ENCODE measurements at regions not wholly inside any gene's neighbourhood (a gene's known extent, or its start where the extent isn't known, plus 50 kb on each side); places are given as distances from the start of the nearest gene placed in this dataset.

DNA sequence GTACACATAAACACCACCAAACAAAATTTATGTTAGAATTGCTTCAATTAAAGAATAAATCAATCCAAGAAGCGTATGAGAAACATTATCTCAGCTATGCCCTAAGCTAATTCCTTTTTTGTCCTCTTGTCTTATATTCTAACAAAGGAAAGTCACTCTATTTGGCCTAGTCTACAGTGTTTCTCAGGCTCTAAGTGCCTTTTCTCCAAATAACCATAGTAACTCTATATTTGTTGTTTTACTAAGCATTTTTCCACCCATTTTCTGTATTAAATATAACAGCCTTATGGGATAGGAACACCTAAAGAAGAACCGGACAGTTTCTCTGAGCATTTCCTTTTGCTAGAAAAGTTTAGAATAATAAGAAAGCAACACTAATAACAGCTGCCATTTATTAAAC, 120.1 kb upstream of the MTAP start:
- Mint-ChIP-seq H3K4me3 (ENCODE audit: unreplicated experiment) (no peak overlapping the region), H3K27ac (ENCODE audit: unreplicated experiment) (no peak overlapping the region), H3K4me1 (ENCODE audit: low read depth) (peaks cover 14% of the 10 kb centered on the region), H3K27me3 (ENCODE audit: low read depth) (peaks cover 5% of the 10 kb centered on the region), H3K9me3 (ENCODE audit: low read depth) (no peaks in the 10 kb centered on the region), H3K36me3 (ENCODE audit: low read depth) (no peaks in the 10 kb centered on the region)
- TF ChIP-seq, protein P1, sequence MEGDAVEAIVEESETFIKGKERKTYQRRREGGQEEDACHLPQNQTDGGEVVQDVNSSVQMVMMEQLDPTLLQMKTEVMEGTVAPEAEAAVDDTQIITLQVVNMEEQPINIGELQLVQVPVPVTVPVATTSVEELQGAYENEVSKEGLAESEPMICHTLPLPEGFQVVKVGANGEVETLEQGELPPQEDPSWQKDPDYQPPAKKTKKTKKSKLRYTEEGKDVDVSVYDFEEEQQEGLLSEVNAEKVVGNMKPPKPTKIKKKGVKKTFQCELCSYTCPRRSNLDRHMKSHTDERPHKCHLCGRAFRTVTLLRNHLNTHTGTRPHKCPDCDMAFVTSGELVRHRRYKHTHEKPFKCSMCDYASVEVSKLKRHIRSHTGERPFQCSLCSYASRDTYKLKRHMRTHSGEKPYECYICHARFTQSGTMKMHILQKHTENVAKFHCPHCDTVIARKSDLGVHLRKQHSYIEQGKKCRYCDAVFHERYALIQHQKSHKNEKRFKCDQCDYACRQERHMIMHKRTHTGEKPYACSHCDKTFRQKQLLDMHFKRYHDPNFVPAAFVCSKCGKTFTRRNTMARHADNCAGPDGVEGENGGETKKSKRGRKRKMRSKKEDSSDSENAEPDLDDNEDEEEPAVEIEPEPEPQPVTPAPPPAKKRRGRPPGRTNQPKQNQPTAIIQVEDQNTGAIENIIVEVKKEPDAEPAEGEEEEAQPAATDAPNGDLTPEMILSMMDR (IDR thresholded peaks at IDR 0.05): no peak
- DNase-seq (ENCODE audit: low spot score): no peak

DNA sequence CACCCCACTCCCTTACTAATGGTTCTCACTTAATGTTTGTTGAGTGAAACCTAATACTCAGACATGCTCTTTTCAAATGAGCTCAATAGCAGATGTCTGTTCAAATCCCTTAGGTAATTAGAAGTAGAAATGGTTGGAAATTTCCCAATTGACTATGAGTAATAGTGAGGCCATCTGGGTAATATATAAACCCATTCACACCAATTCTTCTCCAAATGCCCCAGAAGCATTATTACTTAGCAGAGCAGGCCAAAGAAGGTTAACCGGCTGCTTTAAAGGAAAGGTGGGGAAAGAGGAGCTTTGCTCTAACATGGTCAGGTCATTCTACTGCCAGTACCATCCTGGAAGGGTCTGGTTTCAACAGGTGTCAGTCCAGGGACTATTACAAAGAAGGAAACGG, 119.5 kb upstream of the MTAP start:
- Mint-ChIP-seq H3K4me3 (ENCODE audit: unreplicated experiment) (no peak overlapping the region), H3K27ac (ENCODE audit: unreplicated experiment) (no peak overlapping the region), H3K4me1 (ENCODE audit: low read depth) (peaks cover 14% of the 10 kb centered on the region), H3K36me3 (ENCODE audit: low read depth) (no peaks in the 10 kb centered on the region), H3K9me3 (ENCODE audit: low read depth) (no peaks in the 10 kb centered on the region), H3K27me3 (ENCODE audit: low read depth) (peaks cover 5% of the 10 kb centered on the region)
- no peak for DNase-seq (ENCODE audit: low spot score)
- TF ChIP-seq, protein P1 (IDR thresholded peaks at IDR 0.05): no peak

DNA sequence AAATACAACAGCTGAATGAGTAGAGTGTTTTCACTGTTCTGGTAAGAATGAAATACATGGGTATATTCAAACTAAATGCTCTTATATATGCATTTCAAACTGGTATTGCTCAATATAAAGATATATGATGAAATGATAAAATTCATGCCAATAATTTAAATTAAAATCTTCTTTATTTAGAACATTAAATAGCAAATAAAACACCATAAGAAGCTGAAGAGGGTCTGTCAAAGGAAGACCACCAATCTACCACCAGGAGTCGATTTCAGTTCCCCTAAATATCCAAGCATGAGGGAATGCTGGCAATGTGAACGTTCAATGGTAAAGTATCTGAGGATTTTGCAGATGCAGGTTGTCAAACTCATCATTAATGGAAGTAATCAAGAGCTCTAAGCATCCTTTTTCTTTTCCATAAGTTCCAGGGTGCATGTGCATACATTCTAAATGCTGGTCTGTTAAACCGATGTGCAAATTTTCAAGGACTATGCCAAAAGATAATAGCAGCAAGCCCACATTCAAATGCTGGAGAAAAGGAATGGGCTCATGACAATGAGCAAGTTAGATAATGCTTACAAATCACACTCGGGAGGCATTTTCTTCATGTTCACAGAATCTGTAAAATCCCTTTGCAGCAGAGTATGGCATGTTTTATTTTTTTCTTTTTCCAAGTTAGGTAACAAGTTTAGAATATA, 118.8 kb upstream of the MTAP start:
- H3K27me3 Mint-ChIP-seq (ENCODE audit: low read depth): peaks cover 5% of the 10 kb centered on the region
- peaks cover 18% of the 10 kb centered on the region for H3K4me1 Mint-ChIP-seq (ENCODE audit: low read depth)
- H3K36me3 Mint-ChIP-seq (ENCODE audit: low read depth): no peaks in the 10 kb centered on the region
- H3K9me3 Mint-ChIP-seq (ENCODE audit: low read depth): no peaks in the 10 kb centered on the region
- no peak overlapping the region for H3K4me3 Mint-ChIP-seq (ENCODE audit: unreplicated experiment)
- H3K27ac Mint-ChIP-seq (ENCODE audit: unreplicated experiment): no peak overlapping the region
- DNase-seq (ENCODE audit: low spot score): no peak
- TF ChIP-seq, protein P1 (IDR thresholded peaks at IDR 0.05): no peak

DNA sequence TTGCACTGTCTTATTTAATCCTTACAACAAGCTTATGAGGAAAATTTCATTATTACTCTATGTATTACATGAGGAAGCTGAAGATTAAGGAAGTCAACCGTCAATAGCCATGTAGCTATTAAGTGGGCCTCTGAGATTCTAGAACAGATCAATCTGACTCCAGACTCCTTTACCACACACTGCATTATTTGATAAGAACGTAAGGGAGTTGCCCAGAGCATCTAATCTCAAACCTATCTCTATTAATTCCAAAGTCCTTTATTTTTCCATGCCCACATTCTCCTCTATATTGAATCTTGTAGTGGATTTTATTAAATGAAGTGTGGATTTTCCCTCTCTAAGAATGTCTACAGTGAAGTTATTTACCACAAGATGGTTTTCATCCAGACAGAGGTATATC, 118.2 kb upstream of the MTAP start:
- Mint-ChIP-seq H3K27me3 (ENCODE audit: low read depth) (peaks cover 4% of the 10 kb centered on the region), H3K36me3 (ENCODE audit: low read depth) (no peaks in the 10 kb centered on the region), H3K4me3 (ENCODE audit: unreplicated experiment) (no peak overlapping the region), H3K9me3 (ENCODE audit: low read depth) (no peaks in the 10 kb centered on the region), H3K27ac (ENCODE audit: unreplicated experiment) (no peak overlapping the region), H3K4me1 (ENCODE audit: low read depth) (peaks cover 23% of the 10 kb centered on the region)
- no peak for DNase-seq (ENCODE audit: low spot score)
- TF ChIP-seq, protein P1 (IDR thresholded peaks at IDR 0.05): no peak

DNA sequence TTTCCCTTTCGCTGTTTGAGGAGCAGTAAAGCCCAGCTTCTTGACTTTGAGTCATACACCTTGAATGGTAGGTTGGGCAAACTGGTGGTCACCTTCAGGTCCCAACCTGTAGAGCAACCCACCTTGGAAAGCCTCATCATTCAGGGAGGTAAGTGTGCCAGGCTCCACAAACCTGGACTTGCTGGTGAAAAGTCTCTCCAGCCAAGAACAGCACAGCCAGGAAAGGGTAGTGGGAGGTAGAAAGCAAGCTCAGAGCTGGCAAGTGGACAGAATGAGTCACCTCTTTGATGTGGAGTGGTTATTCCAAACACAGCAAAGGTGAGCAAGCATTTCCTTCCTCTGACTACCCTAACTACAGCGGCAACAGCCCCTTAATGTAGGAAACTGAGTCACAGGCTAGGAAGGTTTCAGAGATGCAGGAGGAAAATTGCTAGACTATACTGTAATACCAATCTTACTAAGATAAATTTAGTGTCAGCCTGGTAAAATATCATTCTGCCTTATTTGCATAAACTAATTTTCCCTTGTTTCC, 117.5 kb upstream of the MTAP start:
- Mint-ChIP-seq H3K27ac (ENCODE audit: unreplicated experiment) (no peak overlapping the region), H3K4me1 (ENCODE audit: low read depth) (peaks cover 25% of the 10 kb centered on the region), H3K36me3 (ENCODE audit: low read depth) (no peaks in the 10 kb centered on the region), H3K27me3 (ENCODE audit: low read depth) (peaks cover 3% of the 10 kb centered on the region), H3K9me3 (ENCODE audit: low read depth) (no peaks in the 10 kb centered on the region), H3K4me3 (ENCODE audit: unreplicated experiment) (no peak overlapping the region)
- DNase-seq (ENCODE audit: low spot score): no peak
- TF ChIP-seq, protein P1 (IDR thresholded peaks at IDR 0.05): no peak
